Caki2 (cell line): ENCODE measurements at regions not wholly inside any gene's neighbourhood (a gene's known extent, or its start where the extent isn't known, plus 50 kb on each side); places are given as distances from the start of the nearest gene placed in this dataset.
"Not testable (repeated sequence)": the region's sequence is repeated elsewhere in the genome, so short reads cannot be mapped to it uniquely, and the experiment has no call there.

Experiments
- DNase-seq: peaks from one replicate; pipeline ENCODE4 v3.0.0-alpha.2; 2015; ENCODE audit warnings: low read depth
- in situ Hi-C: cut with HindIII; loops from 2 replicates; pipeline ENCODE4 v1.10.0; 2016; ENCODE audit warnings: low sequenced_read_pairs, low pct_unique_long_range_greater_than_20kb, mixed read lengths

DNA sequence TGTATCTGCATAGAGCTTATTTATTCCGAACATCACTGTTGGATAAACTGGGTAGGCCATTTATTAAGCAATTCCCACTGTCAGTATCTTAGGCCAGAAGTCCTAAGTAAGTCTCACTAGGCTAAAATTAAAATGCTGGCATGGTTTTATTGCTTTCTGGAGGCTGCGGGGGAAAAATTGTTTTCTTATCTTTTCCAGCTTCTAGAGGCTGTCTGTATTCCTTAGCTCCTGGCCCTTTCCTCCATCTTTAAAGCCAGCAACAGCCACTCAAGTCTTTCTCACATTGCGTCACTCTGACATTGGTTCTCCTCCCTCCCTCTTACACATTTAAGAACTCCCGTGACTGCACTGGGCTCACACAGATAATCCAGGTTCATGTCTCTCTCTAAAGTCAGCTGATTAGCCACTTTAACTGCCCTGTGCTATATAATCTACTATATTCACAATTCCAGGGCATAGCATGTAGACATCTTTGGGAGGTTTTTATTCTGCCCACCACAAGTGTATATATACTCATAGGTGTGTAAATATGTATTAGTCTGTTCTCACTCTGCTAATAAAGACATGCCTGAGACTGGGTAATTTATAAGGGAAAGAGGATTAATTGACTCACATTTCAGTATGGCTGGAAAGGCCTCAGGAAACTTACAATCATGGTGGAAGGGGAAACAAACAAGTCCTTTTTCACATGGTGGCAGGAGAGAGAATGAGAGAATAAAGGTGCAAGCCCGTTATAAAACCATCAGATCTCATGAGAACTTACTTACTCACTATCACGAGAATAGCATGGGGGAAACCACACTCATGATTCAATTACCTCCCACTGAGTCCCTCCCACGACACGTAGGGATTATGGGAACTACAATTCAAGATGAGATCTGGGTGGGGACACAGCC lies 113.5 kb upstream of the SLC7A14 start:
- in situ Hi-C loops: no loop called here
- DNase-seq: no peak

- in situ Hi-C loops: no loop called here
- DNase-seq: no peak
These were observed 112.0 kb upstream of the SLC7A14 start for GRCh38 chr3:170697908-170698307.

DNA sequence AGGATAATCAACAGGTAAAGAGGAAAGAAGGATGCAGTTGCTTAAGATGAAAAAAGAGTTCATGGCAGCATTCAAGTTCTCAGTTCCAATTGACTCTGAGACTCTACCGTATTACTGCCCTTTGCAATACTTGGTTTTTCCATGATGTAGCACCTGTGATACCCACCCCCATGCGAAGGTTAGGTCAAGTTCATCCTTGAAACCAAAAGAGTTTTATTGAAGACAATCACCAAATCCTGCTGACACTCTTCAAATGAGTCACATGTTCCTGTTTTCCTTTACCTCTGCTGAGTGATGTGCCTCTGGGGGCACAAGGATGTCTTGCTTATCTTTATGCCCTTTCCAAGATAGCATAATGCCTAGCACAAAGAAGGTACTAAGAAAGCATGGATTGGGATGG lies 111.3 kb upstream of the SLC7A14 start:
- in situ Hi-C loops: no loop called here
- no peak for DNase-seq

DNA sequence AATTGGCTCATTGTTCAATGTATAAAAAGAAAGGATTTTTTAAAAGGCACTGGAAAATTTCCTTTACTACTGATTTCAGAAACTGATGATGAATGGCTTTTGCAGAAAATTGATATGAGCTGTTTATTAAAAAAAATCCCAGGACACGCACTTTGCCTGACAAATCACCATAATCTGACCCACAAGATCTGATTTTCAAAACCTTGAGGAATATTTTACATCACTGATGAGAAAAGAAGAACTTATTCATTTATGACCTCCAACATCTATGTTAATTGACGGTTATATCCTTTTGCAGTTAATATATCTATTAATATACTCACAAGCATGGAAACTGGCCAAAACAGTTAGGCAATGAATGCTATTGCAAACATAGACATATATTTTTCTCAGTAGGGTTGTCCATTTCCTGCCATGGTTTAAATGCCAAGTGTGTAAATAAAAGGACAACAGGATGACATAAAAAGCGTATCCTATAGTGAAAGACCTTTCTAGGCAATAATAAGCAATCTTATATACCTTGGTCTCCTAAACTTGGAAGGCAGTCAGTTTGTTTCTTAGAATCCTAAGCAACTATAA lies 109.7 kb upstream of the SLC7A14 start:
- DNase-seq: no peak
- in situ Hi-C loops: no loop called here

DNA sequence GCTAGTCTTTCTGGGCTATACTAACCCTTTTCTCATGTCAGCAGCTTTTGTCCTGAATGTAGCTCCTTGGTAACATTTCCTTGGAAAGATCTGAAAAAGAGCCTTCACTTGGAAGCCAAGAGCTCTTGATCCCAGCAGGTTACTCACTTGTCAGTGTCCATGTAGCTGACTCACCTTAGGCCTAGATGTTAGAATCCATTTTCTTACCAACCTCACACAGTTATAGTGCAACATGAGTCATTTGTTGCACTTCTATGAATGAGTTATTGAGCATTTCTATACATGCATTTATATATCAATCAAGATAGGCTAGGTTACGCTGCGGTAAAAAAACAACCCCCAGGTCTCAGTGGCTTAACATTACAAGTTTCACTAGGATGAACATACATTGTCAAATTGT lies 106.8 kb upstream of the SLC7A14 start:
- no peak for DNase-seq
- in situ Hi-C loops: no loop called here

DNA sequence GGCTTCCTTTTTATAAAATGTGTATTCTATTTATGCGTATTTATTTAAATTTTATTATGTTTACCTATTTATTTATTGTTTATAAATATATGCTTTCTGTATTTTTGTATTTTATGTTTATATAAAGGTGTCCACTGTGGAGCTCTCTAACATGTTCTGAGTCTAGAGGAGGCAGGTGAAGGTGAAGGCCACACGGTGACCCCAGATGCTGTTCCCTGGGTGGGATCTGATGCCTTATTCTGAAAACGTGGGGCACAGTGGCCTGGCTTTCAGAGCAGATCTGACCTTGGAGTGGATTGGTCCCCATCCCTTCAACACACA lies 104.7 kb upstream of the SLC7A14 start:
- in situ Hi-C loops: no loop called here
- no peak for DNase-seq

DNA sequence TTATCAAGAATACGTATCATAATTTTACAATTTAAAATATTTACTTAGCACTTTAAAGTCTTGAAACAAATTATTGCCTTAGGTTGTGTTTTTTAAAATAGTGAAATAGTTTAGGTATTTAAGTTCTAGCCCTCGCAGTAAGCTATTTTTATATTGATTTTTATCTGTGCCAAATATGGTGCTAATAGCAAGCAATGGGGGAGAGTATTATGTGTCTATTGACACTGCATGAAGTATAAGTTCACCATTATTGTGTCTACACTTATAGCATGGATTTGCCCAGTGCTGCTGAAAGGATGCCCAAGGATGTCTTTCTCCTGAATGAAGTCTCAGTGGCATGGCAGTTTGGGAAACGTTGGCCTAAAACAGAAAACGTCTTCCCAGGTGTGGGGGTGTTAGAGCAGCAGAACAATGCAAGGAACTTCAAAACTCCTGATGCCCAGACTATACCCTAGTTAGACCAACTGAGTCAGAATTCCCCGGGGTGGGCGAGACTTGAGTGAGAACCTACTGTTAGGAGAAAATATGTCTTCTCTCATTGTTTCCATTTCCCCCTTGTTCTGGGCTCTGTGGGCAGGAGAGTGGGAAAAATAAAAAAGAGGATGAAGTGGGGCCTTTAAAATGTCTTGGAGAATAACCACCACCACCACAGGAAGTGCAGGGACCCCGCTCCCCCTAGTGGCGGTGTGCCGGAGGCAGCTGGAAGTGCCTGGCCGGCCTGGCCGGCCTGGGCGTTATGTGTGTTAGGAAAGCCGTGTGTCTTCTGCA lies 104.2 kb upstream of the SLC7A14 start:
- DNase-seq: no peak
- in situ Hi-C loops: no loop called here

DNA sequence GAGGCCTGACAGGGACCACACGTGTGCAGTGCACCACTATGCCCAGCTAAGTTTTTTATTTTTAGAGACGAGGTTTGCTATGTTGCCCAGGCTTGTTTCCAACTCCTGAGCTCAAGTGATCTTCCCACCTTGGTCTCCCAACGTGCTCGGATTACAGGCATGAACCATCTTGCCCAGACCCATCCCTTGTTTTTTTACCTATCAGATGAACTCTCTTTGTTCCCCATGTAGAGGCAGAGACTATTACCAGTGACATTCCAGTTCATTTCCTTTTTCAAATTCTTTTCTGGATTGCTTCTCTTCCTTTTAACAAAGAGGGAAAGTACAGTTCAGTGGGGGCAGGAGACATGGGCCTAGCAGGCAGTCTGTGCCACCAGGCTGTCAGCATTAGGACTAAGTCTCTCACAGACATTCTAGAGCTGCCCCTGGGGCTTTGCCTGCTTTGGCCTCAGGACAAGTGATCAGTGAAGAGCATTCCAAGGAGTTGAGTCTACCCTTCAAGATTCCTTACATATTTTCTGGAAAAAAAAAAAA lies 103.5 kb upstream of the SLC7A14 start:
- DNase-seq: peak; percentile 80

DNA sequence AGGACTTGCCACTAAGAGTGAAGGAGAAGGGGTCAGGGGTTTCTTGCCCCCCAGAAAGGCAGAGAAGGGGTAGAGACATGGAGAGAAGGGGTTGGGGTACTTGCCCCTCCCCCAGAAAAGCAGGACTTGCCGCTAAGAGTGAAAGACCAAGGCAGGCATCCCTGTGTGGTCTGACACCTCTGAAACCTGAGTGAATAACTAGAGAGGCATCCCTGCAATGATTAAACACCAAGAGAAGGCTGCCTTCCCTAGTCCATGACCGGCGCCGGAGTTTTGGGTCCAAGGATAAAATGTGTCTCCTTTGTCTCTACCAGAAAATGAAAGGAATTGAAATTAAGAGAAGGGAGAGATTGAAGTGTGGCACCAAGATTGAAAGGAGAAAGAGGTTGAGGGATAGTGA lies 102.3 kb upstream of the SLC7A14 start:
- in situ Hi-C loops, DNase-seq: not testable (repeated sequence)

More for the DNA sequence above, 103.5 kb upstream of the SLC7A14 start:
- in situ Hi-C loops: no loop called here

DNA sequence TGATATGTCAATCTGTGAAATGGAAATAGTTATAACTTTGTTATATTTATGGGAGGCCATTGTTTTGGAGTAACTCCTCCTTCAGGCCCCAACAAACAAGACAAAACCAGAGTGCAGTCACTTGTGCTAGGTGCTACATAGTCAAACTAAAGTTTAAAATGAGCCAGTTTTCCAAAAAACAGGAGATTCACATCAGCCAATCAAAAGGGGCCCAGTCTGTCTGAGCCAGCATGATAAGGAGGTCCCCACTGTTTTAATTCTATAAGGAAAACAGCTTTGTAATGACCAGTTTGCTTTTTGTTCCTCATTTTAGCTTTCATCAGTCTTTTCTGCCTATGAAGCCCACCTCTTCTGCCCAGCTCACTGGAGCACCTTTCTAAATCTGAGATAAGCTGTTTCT lies 94.7 kb upstream of the SLC7A14 start:
- in situ Hi-C loops: no loop called here
- no peak for DNase-seq

DNA sequence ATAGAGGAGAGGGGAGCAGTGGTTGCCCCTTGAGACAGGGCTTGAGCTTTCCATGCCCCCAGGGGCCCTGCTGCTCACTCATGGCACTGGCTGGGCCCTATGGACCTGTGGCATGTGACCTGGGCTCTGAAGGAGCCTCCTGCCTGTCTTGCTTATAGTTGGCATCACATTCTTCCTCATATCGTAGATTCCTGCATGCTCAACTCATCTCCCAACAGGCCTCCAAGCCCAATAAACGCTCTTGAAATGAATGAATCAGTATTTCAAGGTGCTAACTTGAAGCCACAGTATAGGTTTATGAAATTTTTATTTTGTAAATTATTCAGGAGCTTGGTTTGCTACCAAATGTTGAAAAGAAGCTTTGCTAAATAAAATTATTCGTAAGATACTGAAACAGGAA lies 93.3 kb upstream of the SLC7A14 start:
- DNase-seq: no peak
- in situ Hi-C loops: no loop called here

- in situ Hi-C loops: no loop called here
- no peak for DNase-seq
These were observed 84.6 kb upstream of the SLC7A14 start for GRCh38 chr3:170670504-170670903.

- not testable (repeated sequence) for DNase-seq
These were observed 77.1 kb upstream of the SLC7A14 start for GRCh38 chr3:170662986-170663385.

GRCh38 chr3:170660139-170660538 lies 74.3 kb upstream of the SLC7A14 start:
- no peak for DNase-seq
- in situ Hi-C loops: no loop called here

More at GRCh38 chr3:170662986-170663385, 77.1 kb upstream of the SLC7A14 start:
- in situ Hi-C loops: not testable (repeated sequence)

- in situ Hi-C loops: no loop called here
- DNase-seq: no peak
These were observed 71.4 kb upstream of the SLC7A14 start for GRCh38 chr3:170657312-170657711.

DNA sequence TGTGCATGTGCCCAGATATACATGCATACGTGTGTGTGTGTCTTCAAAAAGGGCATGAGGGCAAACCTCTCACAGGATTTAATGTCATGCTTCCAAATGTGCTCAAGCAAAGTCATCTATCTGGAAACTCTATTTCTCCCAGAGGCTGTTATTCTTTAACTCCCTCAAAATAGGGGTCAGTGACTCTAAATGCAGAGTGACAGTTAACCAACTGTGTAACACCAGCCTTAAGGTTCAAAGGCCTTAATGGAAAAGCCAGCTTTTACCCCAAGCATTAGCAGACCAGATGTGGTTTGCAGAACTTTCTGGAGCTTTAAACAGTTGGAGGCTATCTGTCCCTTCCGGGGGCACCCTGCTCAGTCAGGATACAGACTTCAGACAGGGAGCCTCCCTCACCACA lies 70.4 kb upstream of the SLC7A14 start:
- no peak for DNase-seq
- in situ Hi-C loops: no loop called here

GRCh38 chr3:170653801-170654200 lies 67.9 kb upstream of the SLC7A14 start:
- in situ Hi-C loops: no loop called here

DNA sequence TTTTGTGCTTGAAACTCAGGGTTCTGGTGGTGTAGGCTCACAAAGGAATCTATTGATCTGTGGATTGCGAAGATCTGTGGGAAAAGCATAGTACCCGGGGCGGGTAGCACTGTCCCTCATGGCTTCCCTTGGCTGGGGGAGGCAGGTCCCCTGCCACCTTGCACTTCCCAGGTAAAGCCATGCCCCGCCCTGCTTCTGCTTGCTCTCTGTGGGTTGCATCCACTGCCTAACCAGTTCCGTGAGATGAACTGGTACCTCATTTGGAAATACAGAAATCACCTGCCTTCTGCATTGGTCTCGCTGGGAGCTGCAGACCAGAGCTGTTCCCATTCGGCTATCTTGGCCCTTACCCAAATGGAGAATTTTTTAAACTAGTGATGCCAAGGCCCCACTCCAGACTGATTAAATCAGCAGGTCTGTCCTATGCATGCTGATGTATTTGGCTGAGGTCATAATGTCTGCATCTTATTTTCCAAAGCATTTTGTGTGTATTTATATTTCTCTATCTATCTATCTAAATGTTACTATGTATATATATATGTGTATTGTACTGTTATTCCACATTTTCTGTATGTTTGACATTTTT lies 65.5 kb upstream of the SLC7A14 start:
- in situ Hi-C loops: no loop called here
- no peak for DNase-seq

More at GRCh38 chr3:170653801-170654200, 67.9 kb upstream of the SLC7A14 start:
- no peak for DNase-seq

GRCh38 chr3:170650557-170650956 lies 64.7 kb upstream of the SLC7A14 start:
- DNase-seq, in situ Hi-C loops: not testable (repeated sequence)
